PC-3 (cell line): ENCODE measurements at regions not wholly inside any gene's neighbourhood (a gene's known extent, or its start where the extent isn't known, plus 50 kb on each side); places are given as distances from the start of the nearest gene placed in this dataset.

Experiments used
- ATAC-seq: fragments of 200-7000 bp; cut with Tn5 transposase; 2 replicates; pipeline ENCODE4 v1.9.1; 2020; ENCODE audit warnings: mild to moderate bottlenecking, moderate library complexity
- BruUV-seq: library from RNA; stranded (reverse); fragments of 400-500 nt; replicated peaks from 2 replicates; lab custom pipeline; 2021; lab: Mats Ljungman, UMichigan
- CTCF ChIA-PET: fragments of 300-600 bp; sonication (Branson Sonifier 250); formaldehyde crosslinking; loops from one replicate; lab custom pipeline; 2022; ENCODE audit warnings: antibody characterized with exemption; lab: Charles Lee
- POLR2A ChIA-PET: fragments of 300-600 bp; sonication (Branson Sonifier 250); formaldehyde crosslinking; loops from one replicate; lab custom pipeline; 2022; ENCODE audit warnings: antibody characterized with exemption; ENCODE audit not compliant: unreplicated experiment; lab: Charles Lee
- DNase-seq: peaks from one replicate; pipeline ENCODE4 v3.0.0-alpha.2; 2015
- H2AFZ ChIP-seq: fragments of 300-600 bp; sonication (generic); 2 replicates; pipeline ENCODE4 v1.6.0; 2016; ENCODE audit warnings: antibody characterized with exemption, low read length
- H3F3A ChIP-seq: fragments of 300-600 bp; sonication (generic); one replicate; pipeline ENCODE4 v1.6.0; 2017; ENCODE audit warnings: antibody characterized with exemption, low read length, control low read depth, mild to moderate bottlenecking; ENCODE audit not compliant: unreplicated experiment
- H3K27ac ChIP-seq: fragments of 300-600 bp; sonication (generic); 2 replicates; pipeline ENCODE4 v1.5.1; 2016; ENCODE audit warnings: mild to moderate bottlenecking, low read length
- H3K27me3 ChIP-seq: fragments of 300-600 bp; sonication (generic); 2 replicates; pipeline ENCODE4 v1.6.1; 2016; ENCODE audit warnings: low read length, mixed read lengths
- H3K36me3 ChIP-seq: fragments of 300-600 bp; sonication (generic); 2 replicates; pipeline ENCODE4 v1.6.1; 2016; ENCODE audit warnings: low read depth, mixed run types, low read length, mixed read lengths
- H3K4me1 ChIP-seq: fragments of 300-600 bp; sonication (generic); 2 replicates; pipeline ENCODE4 v1.5.1; 2016; ENCODE audit warnings: low read length; ENCODE audit not compliant: insufficient read depth
- H3K4me2 ChIP-seq: fragments of 300-600 bp; sonication (generic); 2 replicates; pipeline ENCODE4 v1.6.0; 2016; ENCODE audit warnings: low read length
- H3K4me3 ChIP-seq: fragments of 300-600 bp; sonication (generic); 2 replicates; pipeline ENCODE4 v1.5.1; 2016; ENCODE audit warnings: mild to moderate bottlenecking, low read length, mixed read lengths
- H3K79me2 ChIP-seq: fragments of 300-600 bp; sonication (generic); 2 replicates; pipeline ENCODE4 v1.6.1; 2017; ENCODE audit warnings: low read length, mixed read lengths
- H3K9ac ChIP-seq: fragments of 300-600 bp; sonication (generic); 2 replicates; pipeline ENCODE4 v1.6.0; 2016; ENCODE audit warnings: mild to moderate bottlenecking, low read length
- H3K9me2 ChIP-seq: fragments of 300-600 bp; sonication (generic); replicated peaks from 2 replicates; pipeline ENCODE4 v1.6.1; 2016; ENCODE audit warnings: mixed run types, low read length, mixed read lengths
- H3K9me3 ChIP-seq: fragments of 300-600 bp; sonication (generic); 2 replicates; pipeline ENCODE4 v1.6.1; 2016; ENCODE audit warnings: low read length, mixed read lengths
- H4K20me1 ChIP-seq: fragments of 300-600 bp; sonication (generic); 2 replicates; pipeline ENCODE4 v1.6.1; 2016; ENCODE audit warnings: low read length, mixed read lengths
- EZH2 ChIP-seq: fragments of 300-600 bp; sonication (generic); IDR thresholded peaks from one replicate; pipeline ENCODE4 v1.6.1; 2017; ENCODE audit warnings: antibody characterized with exemption, mild to moderate bottlenecking, low read length; ENCODE audit not compliant: unreplicated experiment
- EZH2phosphoT487 ChIP-seq: fragments of 300-600 bp; sonication (generic); IDR thresholded peaks from 2 replicates; pipeline ENCODE4 v1.6.1; 2018; ENCODE audit warnings: mild to moderate bottlenecking, antibody characterized with exemption, low read length, borderline replicate concordance
- intact Hi-C: fragments of 100-400 bp; cut with micrococcal nuclease; formaldehyde crosslinking; loops from 2 replicates; pipeline ENCODE4 v1.9.0; 2023
- TF ChIP-seq, protein P1 (sequence below): fragments of 300-600 bp; sonication (generic); conservative IDR thresholded peaks from 2 replicates; pipeline ENCODE4 v1.5.1; 2017; ENCODE audit warnings: antibody characterized with exemption, low read depth, mild to moderate bottlenecking, low read length

DNA sequence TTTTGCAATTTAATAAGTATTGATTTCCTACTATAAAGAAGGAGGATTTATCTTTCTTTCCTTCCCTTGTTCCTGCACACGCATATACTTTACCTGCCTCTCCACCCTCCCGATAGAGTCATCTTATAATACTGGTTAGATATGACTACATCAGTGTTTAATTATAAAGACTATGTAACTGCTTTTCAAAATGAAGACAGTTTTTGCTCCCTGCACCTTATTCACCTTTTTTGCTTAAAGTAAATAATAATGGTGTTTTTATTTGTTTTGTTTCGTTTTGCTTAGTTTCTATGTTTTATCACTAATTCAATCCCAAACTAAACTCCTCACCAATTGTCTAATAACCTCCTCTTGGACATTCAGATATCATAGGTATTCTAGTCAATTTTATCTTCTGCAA, 101.9 kb upstream of the RORA start:
- Histone ChIP-seq H3F3A (no peaks in the 10 kb centered on the region), H3K4me2 (no peak overlapping the region), H3K79me2 (no peaks in the 10 kb centered on the region), H3K4me1 (no peaks in the 10 kb centered on the region), H3K9me3 (no peaks in the 10 kb centered on the region), H2AFZ (no peak overlapping the region), H3K36me3 (no peaks in the 10 kb centered on the region), H3K9me2 (no peaks in the 10 kb centered on the region), H3K9ac (no peak overlapping the region), H4K20me1 (no peaks in the 10 kb centered on the region), H3K27me3 (peaks cover 13% of the 10 kb centered on the region; the same call in 1 of the 2 replicates), H3K27ac (no peak overlapping the region), H3K4me3 (no peak overlapping the region)
- intact Hi-C loops, result no loop called here
- ChIA-PET POLR2A (no interaction called here), CTCF (no interaction called here)
- no TSS peak for BruUV-seq
- no peak for DNase-seq
- TF ChIP-seq, protein P1, sequence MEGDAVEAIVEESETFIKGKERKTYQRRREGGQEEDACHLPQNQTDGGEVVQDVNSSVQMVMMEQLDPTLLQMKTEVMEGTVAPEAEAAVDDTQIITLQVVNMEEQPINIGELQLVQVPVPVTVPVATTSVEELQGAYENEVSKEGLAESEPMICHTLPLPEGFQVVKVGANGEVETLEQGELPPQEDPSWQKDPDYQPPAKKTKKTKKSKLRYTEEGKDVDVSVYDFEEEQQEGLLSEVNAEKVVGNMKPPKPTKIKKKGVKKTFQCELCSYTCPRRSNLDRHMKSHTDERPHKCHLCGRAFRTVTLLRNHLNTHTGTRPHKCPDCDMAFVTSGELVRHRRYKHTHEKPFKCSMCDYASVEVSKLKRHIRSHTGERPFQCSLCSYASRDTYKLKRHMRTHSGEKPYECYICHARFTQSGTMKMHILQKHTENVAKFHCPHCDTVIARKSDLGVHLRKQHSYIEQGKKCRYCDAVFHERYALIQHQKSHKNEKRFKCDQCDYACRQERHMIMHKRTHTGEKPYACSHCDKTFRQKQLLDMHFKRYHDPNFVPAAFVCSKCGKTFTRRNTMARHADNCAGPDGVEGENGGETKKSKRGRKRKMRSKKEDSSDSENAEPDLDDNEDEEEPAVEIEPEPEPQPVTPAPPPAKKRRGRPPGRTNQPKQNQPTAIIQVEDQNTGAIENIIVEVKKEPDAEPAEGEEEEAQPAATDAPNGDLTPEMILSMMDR, result no peak
- TF ChIP-seq EZH2, result no peak
- no peak for TF ChIP-seq EZH2phosphoT487
- no peak for ATAC-seq

DNA sequence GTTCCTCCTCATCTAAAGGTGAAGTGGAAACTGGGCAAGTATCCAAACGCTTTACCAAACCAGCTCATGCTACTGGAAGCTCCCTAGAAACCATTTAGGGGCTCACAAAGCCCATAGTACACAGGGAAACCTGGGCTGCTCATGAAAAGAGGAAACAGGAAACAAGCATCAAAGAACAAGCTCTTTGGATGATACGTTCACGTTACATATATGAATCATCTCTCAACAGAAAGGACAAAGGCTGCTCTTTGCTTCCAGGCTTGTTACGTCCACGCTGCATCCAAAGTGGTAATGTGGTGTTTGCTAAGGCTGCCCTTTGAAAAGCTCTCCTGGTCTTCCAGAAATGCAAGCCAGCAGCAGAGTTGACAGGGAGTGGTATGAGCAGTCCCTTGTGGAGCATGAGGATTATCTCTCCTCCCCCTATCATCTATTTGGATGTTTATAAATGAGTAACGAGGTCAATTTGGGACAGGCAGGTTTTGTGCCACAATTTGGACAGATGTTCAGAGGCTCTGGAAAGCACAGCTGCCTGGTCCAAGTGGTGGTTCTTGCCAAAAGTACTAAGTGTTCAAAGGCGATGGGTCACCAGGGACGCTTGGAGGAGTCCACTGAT, 98.0 kb upstream of the RORA start:
- intact Hi-C loops, result no loop called here
- CTCF ChIA-PET, result no interaction called here

DNA sequence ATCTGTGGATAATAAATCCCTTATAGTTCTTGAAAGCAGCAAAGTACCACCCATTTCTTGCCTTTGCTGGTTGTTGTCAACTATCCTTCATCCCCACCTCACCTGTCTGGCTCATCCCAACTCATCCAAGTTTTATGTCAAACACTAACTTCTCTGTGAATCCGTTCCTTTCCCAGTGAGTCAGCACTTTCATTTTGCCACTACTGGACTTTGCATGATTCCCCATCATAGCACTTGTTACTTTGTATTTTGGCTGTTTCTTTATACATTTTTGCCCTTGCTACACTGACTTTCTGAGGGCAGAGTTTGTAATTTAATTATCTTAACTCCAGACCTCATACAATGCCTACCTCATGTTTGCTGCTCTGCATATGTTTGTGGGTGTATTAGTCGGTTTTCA, 90.8 kb upstream of the RORA start:
- intact Hi-C loops, result no loop called here
- H3K27me3 ChIP-seq, result peaks cover 6% of the 10 kb centered on the region
- no peaks in the 10 kb centered on the region for H3K79me2 ChIP-seq
- no peaks in the 10 kb centered on the region for H3K36me3 ChIP-seq
- DNase-seq (no peak), ATAC-seq (no peak)
- H2AFZ ChIP-seq, result no peak overlapping the region
- H3K9me2 ChIP-seq, result no peaks in the 10 kb centered on the region
- ChIA-PET CTCF (no interaction called here), POLR2A (no interaction called here)
- H3K9me3 ChIP-seq, result no peaks in the 10 kb centered on the region
- TF ChIP-seq, protein P1, result no peak
- TF ChIP-seq EZH2 (no peak), EZH2phosphoT487 (no peak)
- no peaks in the 10 kb centered on the region for H3F3A ChIP-seq
- no peaks in the 10 kb centered on the region for H4K20me1 ChIP-seq
- no peak overlapping the region for H3K27ac ChIP-seq
- H3K9ac ChIP-seq, result no peak overlapping the region
- no peaks in the 10 kb centered on the region for H3K4me1 ChIP-seq
- H3K4me2 ChIP-seq, result no peak overlapping the region
- no TSS peak for BruUV-seq
- H3K4me3 ChIP-seq, result no peak overlapping the region

More for the DNA sequence above, 98.0 kb upstream of the RORA start:
- Histone ChIP-seq H3K36me3 (no peaks in the 10 kb centered on the region), H3K9me2 (no peaks in the 10 kb centered on the region), H3K27me3 (peaks cover 7% of the 10 kb centered on the region; the same call in 1 of the 2 replicates), H3F3A (no peaks in the 10 kb centered on the region), H3K79me2 (no peaks in the 10 kb centered on the region), H3K4me2 (no peak overlapping the region), H4K20me1 (no peaks in the 10 kb centered on the region), H3K9ac (no peak overlapping the region), H2AFZ (no peak overlapping the region), H3K4me3 (no peak overlapping the region), H3K9me3 (no peaks in the 10 kb centered on the region), H3K27ac (no peak overlapping the region), H3K4me1 (no peaks in the 10 kb centered on the region)
- POLR2A ChIA-PET, result no interaction called here
- TF ChIP-seq EZH2, result no peak
- no TSS peak for BruUV-seq
- no peak for DNase-seq
- ATAC-seq, result no peak
